ENCODE measurements at regions not wholly inside any gene's neighbourhood (a gene's known extent, or its start where the extent isn't known, plus 50 kb on each side); places are given as distances from the start of the nearest gene placed in this dataset.

- POLR2A ChIA-PET: no interaction called here
- Histone ChIP-seq H3K4me1 (peaks cover 3% of the 10 kb centered on the region; the same call in 1 of the 3 replicates), H3K27ac (0 out of 6 replicates have a peak overlapping the region, but pooled peaks of 1 of the 2 experiments have one; percentile 11), H3K4me3 (no peak overlapping the region), H3K9me3 (no peaks in the 10 kb centered on the region), H3K4me2 (no peak overlapping the region)
- ATAC-seq (peak in 1 of 2 experiments; percentile 38; a peak in 1 of 6 replicates), FAIRE-seq (no peak), DNase-seq (ENCODE audit: low read depth in 1 of 2, low spot score in 1 of 2) (peak in 1 of 2 experiments; percentile 2)
- WGBS (ENCODE audit: missing lambda C conversion rate): 40% methylated on average over 3 of the region's 3 CpGs
- CTCF ChIA-PET: interaction anchor here (0.6 to 3.4 kb wide), 5 partner anchors 8 to 369 kb away, joined by 3 to 12 read pairs (median 3); no protein-coding TSS in a partner anchor
- peak; percentile 27 for TF ChIP-seq MAFK (IDR thresholded peaks at IDR 0.05; ENCODE audit: partially characterized antibody)
- no peak for TF ChIP-seq CHD2 (IDR thresholded peaks at IDR 0.05; ENCODE audit: low read length, partially characterized antibody)
- TF ChIP-seq FOXS1 (CRISPR knock-in tag; IDR thresholded peaks at IDR 0.05): no peak
- TF ChIP-seq EP300 (IDR thresholded peaks at IDR 0.05): no peak
Observed at GRCh38 chr14:42222924-42223471, 616.3 kb downstream of the LRFN5 start.

GRCh38 chr14:42214981-42215491 is 608.4 kb downstream of the LRFN5 start:
- Histone ChIP-seq H3K4me3 (no peak overlapping the region), H3K9me3 (no peaks in the 10 kb centered on the region), H3K27ac (peak overlapping the region in 1 of 2 experiments; percentile 57; a peak in 1 of 6 replicates), H3K4me1 (peaks cover 8% of the 10 kb centered on the region; the same call in 2 of the 3 replicates), H3K4me2 (peak overlapping the region; percentile 24; the same call in 1 of the 3 replicates)
- ATAC-seq: peak; percentile 62 to 71; a peak in 4 of 6 replicates
- peak in 1 of 2 experiments; percentile 14 for DNase-seq (ENCODE audit: low read depth in 1 of 2, low spot score in 1 of 2)
- CTCF ChIA-PET: interaction anchor here (1.6 to 2.8 kb wide), 2 partner anchors 9 to 104 kb away, joined by 3 to 12 read pairs; no protein-coding TSS in a partner anchor
- POLR2A ChIA-PET: no interaction called here
- no peak for FAIRE-seq
- TF ChIP-seq KDM1A (IDR thresholded peaks at IDR 0.05; ENCODE audit: low read depth) (no peak), HOXB13 (CRISPR knock-in tag; IDR thresholded peaks at IDR 0.05; ENCODE audit: low read depth) (no peak), SREBF2 (IDR thresholded peaks at IDR 0.05) (no peak), ZNF302 (CRISPR knock-in tag; IDR thresholded peaks at IDR 0.05) (no peak), TP53 (CRISPR knock-in tag; IDR thresholded peaks at IDR 0.05) (no peak), RFX5 (IDR thresholded peaks at IDR 0.05) (no peak), HDAC2 (IDR thresholded peaks at IDR 0.05) (no peak), MYC (IDR thresholded peaks at IDR 0.05; ENCODE audit: borderline replicate concordance, low read length) (no peak), PBX3 (IDR thresholded peaks at IDR 0.05) (no peak), HOXB5 (CRISPR knock-in tag; IDR thresholded peaks at IDR 0.05) (no peak), GATA3 (IDR thresholded peaks at IDR 0.05; ENCODE audit: borderline replicate concordance) (no peak), HMGXB4 (CRISPR knock-in tag; IDR thresholded peaks at IDR 0.05; ENCODE audit: borderline replicate concordance) (no peak), CHD2 (IDR thresholded peaks at IDR 0.05; ENCODE audit: low read length, partially characterized antibody) (no peak), RARB (CRISPR knock-in tag; IDR thresholded peaks at IDR 0.05) (no peak), USF2 (IDR thresholded peaks at IDR 0.05) (no peak; the same call in 1 of the 2 replicates), BCL3 (IDR thresholded peaks at IDR 0.05) (no peak), ESRRA (IDR thresholded peaks at IDR 0.05; ENCODE audit: borderline replicate concordance, low read length) (no peak), MAX (IDR thresholded peaks at IDR 0.05) (no peak), ZC3H11A (IDR thresholded peaks at IDR 0.05) (no peak)
